ENCODE measurements at regions not wholly inside any gene's neighbourhood (a gene's known extent, or its start where the extent isn't known, plus 50 kb on each side); places are given as distances from the start of the nearest gene placed in this dataset.

GRCh38 chr12:43029971-43030370, 440.4 kb upstream of the PRICKLE1 start:
- TF ChIP-seq, protein P1, sequence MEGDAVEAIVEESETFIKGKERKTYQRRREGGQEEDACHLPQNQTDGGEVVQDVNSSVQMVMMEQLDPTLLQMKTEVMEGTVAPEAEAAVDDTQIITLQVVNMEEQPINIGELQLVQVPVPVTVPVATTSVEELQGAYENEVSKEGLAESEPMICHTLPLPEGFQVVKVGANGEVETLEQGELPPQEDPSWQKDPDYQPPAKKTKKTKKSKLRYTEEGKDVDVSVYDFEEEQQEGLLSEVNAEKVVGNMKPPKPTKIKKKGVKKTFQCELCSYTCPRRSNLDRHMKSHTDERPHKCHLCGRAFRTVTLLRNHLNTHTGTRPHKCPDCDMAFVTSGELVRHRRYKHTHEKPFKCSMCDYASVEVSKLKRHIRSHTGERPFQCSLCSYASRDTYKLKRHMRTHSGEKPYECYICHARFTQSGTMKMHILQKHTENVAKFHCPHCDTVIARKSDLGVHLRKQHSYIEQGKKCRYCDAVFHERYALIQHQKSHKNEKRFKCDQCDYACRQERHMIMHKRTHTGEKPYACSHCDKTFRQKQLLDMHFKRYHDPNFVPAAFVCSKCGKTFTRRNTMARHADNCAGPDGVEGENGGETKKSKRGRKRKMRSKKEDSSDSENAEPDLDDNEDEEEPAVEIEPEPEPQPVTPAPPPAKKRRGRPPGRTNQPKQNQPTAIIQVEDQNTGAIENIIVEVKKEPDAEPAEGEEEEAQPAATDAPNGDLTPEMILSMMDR (IDR thresholded peaks at IDR 0.05) = no peak

DNA sequence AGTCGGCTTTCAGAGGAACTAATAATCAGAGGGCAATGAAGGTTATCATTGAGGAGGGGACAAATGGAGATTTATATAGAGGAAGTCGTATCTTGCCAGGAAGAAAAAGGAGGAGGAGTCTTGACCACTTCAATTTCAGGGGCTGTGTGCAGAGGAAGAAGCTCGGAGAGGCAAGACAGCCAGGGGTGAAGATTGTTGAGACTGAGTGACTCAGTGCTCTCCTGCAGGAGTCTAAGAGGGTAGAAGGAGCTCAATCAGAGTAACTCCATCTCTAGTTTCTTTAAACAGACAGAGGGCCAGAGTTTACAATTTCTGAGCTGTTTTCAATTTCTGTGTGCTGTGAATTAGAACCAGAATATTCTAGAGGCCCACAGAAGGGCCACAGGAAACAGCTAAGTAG, 439.3 kb upstream of the PRICKLE1 start:
- TF ChIP-seq, protein P1 (IDR thresholded peaks at IDR 0.05) = no peak

DNA sequence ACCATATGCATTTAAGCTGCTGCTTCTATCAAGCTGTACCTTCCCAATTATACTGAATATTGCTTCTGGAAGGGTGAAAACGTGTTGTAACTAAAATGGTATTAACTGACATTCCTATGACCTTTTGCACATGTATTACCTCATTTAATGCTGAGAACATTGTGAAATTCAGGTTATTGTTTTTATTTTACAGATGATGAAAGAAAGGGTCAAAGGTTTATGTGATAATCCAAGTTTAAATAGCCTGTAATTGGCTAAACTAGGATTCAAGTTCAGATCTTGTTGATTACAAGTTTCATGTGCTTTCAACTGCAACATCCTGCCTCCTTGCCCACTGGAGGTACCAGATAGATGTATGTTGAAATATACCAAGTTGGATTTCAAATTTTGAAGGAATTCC, 433.3 kb upstream of the PRICKLE1 start:
- TF ChIP-seq, protein P1 (IDR thresholded peaks at IDR 0.05) = no peak

- TF ChIP-seq, protein P1 (IDR thresholded peaks at IDR 0.05) = no peak
These were observed 425.7 kb upstream of the PRICKLE1 start for GRCh38 chr12:43015090-43015737.

DNA sequence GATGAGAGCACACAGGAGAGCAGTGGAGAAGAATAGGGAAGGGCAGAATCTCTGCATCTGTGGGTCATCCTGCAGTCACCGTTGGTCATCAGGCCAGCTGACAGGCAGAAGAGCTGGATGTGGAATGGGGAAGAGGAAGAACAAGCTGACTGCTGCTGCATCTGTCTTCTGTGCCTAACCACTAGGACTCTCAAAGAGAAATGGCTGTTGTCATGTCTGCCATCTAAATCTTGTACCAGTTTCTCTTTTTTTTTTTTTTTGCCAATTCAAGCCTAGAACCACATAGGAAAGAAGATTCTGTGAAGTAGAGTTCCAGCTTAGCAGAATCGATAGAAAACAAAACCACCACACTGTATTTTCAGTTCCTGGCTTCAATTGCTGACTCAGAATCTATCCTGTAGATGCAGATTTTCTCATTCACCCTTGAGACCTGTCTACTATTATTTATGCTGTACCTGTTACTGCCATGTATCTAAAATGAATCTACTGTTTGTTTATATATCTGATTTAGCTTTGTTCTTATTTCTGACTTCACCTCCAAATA, 421.9 kb upstream of the PRICKLE1 start:
- TF ChIP-seq, protein P1 (IDR thresholded peaks at IDR 0.05) = no peak

GRCh38 chr12:43009846-43010240, 420.3 kb upstream of the PRICKLE1 start:
- TF ChIP-seq, protein P1 (IDR thresholded peaks at IDR 0.05) = no peak

DNA sequence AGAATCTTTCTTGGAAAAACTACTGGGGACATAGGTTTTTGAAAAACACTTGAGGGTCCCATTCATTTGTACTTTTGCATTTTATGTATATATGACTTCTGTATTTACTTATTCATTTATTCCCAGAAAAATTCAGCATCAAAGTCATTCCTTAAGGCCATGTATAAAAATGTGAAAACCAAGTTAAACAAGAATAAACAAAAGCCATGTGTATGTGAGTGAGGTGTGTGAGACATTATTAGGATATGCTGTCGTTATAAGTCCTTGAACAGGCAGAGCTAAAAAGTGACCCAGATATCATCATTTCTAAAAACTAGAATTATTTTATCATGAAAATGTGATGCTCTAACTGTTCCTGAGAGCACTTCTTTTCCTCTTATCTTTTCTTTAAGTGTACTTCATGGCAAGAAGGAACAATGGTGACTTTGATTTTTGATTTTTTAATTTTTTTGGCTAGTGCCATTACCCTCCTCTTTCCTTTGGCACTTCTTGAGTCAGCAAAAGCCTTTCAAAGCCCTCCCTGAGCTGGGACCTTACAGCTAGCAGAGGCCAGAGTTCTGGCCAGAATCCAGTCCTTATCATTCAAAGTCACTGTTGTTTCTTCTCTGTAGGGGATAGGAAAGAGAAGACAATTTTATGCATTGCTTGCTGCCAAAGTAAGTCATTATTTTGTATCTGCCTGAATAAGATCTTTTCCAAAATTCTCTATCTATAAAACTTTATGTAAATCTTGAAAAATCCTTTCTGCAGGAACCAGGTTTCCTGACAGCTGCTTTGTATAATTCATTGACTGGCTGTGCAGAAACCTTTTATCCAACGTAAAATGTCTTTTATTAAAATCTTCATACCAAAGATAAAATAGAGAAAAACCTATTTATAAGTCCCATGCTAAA, 419.7 kb upstream of the PRICKLE1 start:
- TF ChIP-seq, protein P1 (IDR thresholded peaks at IDR 0.05) = no peak
